ENCODE measurements at regions not wholly inside any gene's neighbourhood (a gene's known extent, or its start where the extent isn't known, plus 50 kb on each side); places are given as distances from the start of the nearest gene placed in this dataset.

DNA sequence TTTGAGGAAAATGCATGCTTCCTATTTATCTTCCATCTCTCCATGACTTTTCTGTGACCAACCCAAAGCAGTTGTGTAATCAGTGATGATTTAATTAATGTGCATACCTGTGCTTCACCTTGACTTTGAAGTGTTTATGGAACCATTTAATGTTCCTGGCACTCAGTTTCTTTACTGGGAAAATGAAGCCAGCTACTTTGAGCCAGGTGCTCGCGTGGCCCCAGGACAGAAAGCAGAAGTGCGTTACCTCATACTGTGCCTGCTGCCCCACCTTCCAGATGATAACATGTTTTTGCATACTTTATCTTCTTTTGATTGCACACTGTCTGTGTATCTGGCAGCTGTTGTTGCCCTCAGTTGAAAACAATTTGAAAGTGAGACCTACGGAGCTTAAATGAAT lies 61.3 kb downstream of the PMAIP1 start:
- TF ChIP-seq, protein P1, sequence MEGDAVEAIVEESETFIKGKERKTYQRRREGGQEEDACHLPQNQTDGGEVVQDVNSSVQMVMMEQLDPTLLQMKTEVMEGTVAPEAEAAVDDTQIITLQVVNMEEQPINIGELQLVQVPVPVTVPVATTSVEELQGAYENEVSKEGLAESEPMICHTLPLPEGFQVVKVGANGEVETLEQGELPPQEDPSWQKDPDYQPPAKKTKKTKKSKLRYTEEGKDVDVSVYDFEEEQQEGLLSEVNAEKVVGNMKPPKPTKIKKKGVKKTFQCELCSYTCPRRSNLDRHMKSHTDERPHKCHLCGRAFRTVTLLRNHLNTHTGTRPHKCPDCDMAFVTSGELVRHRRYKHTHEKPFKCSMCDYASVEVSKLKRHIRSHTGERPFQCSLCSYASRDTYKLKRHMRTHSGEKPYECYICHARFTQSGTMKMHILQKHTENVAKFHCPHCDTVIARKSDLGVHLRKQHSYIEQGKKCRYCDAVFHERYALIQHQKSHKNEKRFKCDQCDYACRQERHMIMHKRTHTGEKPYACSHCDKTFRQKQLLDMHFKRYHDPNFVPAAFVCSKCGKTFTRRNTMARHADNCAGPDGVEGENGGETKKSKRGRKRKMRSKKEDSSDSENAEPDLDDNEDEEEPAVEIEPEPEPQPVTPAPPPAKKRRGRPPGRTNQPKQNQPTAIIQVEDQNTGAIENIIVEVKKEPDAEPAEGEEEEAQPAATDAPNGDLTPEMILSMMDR (IDR thresholded peaks at IDR 0.05) = no peak
- TF ChIP-seq POLR2A (IDR thresholded peaks at IDR 0.05) = no peak
- no peak for TF ChIP-seq POLR2AphosphoS5 (IDR thresholded peaks at IDR 0.05)

Measured in breast epithelium (tissue), 3 donors.